C4-2B (cell line): ENCODE measurements at regions not wholly inside any gene's neighbourhood (a gene's known extent, or its start where the extent isn't known, plus 50 kb on each side); places are given as distances from the start of the nearest gene placed in this dataset.

Experiments
- CTCF ChIP-seq: fragments of 450-650 bp; conservative IDR thresholded peaks from 2 replicates; pipeline ENCODE4 v1.5.1; 2017; ENCODE audit warnings: mild to moderate bottlenecking
- ZFX ChIP-seq: fragments of 450-650 bp; IDR thresholded peaks from 2 replicates; pipeline ENCODE4 v1.6.1; 2017

DNA sequence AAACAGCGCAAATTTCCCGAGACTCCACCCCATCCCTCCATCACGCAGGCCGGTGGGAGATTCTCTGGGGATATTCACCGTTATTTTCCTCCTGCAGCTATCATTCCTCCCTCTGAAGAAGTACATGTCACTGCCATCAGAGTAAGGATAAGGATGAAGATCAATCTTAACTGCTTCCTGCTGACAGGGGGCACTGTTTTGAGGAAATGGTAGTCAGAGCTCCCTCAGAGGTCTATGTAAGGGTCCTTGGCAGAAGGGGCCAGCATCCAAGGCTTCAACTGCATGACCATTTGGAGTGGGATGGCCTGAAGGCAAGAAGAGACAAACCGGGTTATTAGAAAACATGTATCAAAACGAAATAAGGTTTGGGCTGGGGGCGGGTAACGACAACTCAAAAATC lies 111.5 kb downstream of the KCNK1 start:
- TF ChIP-seq CTCF, result no peak
- TF ChIP-seq ZFX, result no peak
